CD4-positive, alpha-beta memory T cell (primary cell): ENCODE measurements at regions not wholly inside any gene's neighbourhood (a gene's known extent, or its start where the extent isn't known, plus 50 kb on each side); places are given as distances from the start of the nearest gene placed in this dataset.

Experiments
- CTCF ChIA-PET: fragments of 350-600 bp; sonication (Branson Sonifier 250); formaldehyde crosslinking; loops from one replicate; lab custom pipeline; 2021; ENCODE audit warnings: inconsistent platforms; ENCODE audit not compliant: partially characterized antibody; lab: Charles Lee
- POLR2A ChIA-PET: fragments of 350-600 bp; sonication (Branson Sonifier 250); formaldehyde crosslinking; loops from one replicate; lab custom pipeline; 2021; ENCODE audit not compliant: partially characterized antibody; lab: Charles Lee
- DNase-seq, 5 donors: peaks; one replicate each; pipeline versions ENCODE4 v3.0.0 to v3.0.0-alpha.2; 2020 to 2022; ENCODE audit warnings: mixed read lengths in 1 of 5
- H3K27ac ChIP-seq: one replicate; pipeline ENCODE4 v1.7.0; 2013; ENCODE audit warnings: low read depth, low read length
- H3K27me3 ChIP-seq: 2 replicates; pipeline ENCODE4 v1.7.0; 2013; ENCODE audit warnings: mild to moderate bottlenecking, low read length, moderate library complexity; ENCODE audit not compliant: insufficient read depth
- H3K36me3 ChIP-seq: 2 replicates; pipeline ENCODE4 v1.7.0; 2013; ENCODE audit warnings: mild to moderate bottlenecking, low read length, moderate library complexity; ENCODE audit not compliant: insufficient read depth
- H3K4me1 ChIP-seq: 2 replicates; pipeline ENCODE4 v1.7.0; 2013; ENCODE audit warnings: mild to moderate bottlenecking, low read length, moderate library complexity; ENCODE audit not compliant: insufficient read depth
- H3K4me3 ChIP-seq, 2 donors: one replicate each; pipeline ENCODE4 v1.7.0; 2013; ENCODE audit warnings: low read length in 2 of 2, mild to moderate bottlenecking in 1 of 2
- H3K9me3 ChIP-seq, 2 donors: one replicate each; pipeline ENCODE4 v1.7.0; 2013; ENCODE audit warnings: low read length in 2 of 2, control low read depth in 1 of 2; ENCODE audit not compliant: control insufficient read depth in 1 of 2
- H3K27ac Mint-ChIP-seq, 7 donors: one replicate each; pipeline ENCODE4 v1.8.0; 2020 to 2021; ENCODE audit warnings: mixed read lengths in 7 of 7, mild to moderate bottlenecking in 6 of 7, inconsistent platforms in 3 of 7, moderate library complexity in 3 of 7
- H3K27me3 Mint-ChIP-seq, 2 donors: one replicate each; pipeline ENCODE4 v1.8.0; 2020 to 2021; ENCODE audit warnings: mixed read lengths in 2 of 2
- H3K36me3 Mint-ChIP-seq, 2 donors: one replicate each; pipeline ENCODE4 v1.8.0; 2020 to 2021; ENCODE audit warnings: mixed read lengths in 2 of 2, inconsistent platforms in 1 of 2, mild to moderate bottlenecking in 1 of 2
- H3K4me1 Mint-ChIP-seq, 4 donors: one replicate each; pipeline ENCODE4 v1.8.0; 2020 to 2021; ENCODE audit warnings: mixed read lengths in 4 of 4, mild to moderate bottlenecking in 1 of 4
- H3K4me3 Mint-ChIP-seq, 8 donors: one replicate each; pipeline ENCODE4 v1.8.0; 2020 to 2021; ENCODE audit warnings: mixed read lengths in 8 of 8, mild to moderate bottlenecking in 7 of 8, moderate library complexity in 6 of 8, inconsistent platforms in 3 of 8
- H3K9me3 Mint-ChIP-seq, 8 donors: one replicate each; pipeline ENCODE4 v1.8.0; 2020 to 2021; ENCODE audit warnings: mixed read lengths in 8 of 8, mild to moderate bottlenecking in 5 of 8, inconsistent platforms in 3 of 8, moderate library complexity in 1 of 8
- intact Hi-C: fragments of 100-400 bp; cut with micrococcal nuclease; formaldehyde crosslinking; loops from one replicate; pipeline ENCODE4 v1.15.1; 2023

GRCh38 chr5:159504106-159504856 is 174.0 kb upstream of the IL12B start:
- Histone ChIP-seq H3K27ac (no peak overlapping the region), H3K9me3 (no peaks in the 10 kb centered on the region), H3K4me1 (no peaks in the 10 kb centered on the region), H3K4me3 (no peak overlapping the region), H3K27me3 (no peaks in the 10 kb centered on the region), H3K36me3 (no peaks in the 10 kb centered on the region)
- Mint-ChIP-seq H3K4me1 (no peaks in the 10 kb centered on the region), H3K27ac (no peak overlapping the region), H3K36me3 (no peaks in the 10 kb centered on the region), H3K27me3 (no peaks in the 10 kb centered on the region), H3K9me3 (peaks cover 0 to 5% (median 0%) of the 10 kb centered on the region in 8 donors), H3K4me3 (no peak overlapping the region)
- intact Hi-C loops, result no loop called here
- DNase-seq, result no peak
- POLR2A ChIA-PET, result no interaction called here
- CTCF ChIA-PET, result interaction anchor here (0.9 to 1.8 kb wide), 5 partner anchors 9 to 808 kb away, joined by 3 to 9 read pairs (median 3); no protein-coding TSS in a partner anchor

- intact Hi-C loops, result no loop called here
- Histone ChIP-seq H3K36me3 (no peaks in the 10 kb centered on the region), H3K27me3 (no peaks in the 10 kb centered on the region), H3K27ac (no peak overlapping the region), H3K4me1 (no peaks in the 10 kb centered on the region), H3K4me3 (no peak overlapping the region), H3K9me3 (no peaks in the 10 kb centered on the region)
- no peak for DNase-seq
- H3K27ac Mint-ChIP-seq, result peak overlapping the region in 1 of 7 donors; percentile 61
- H3K4me3 Mint-ChIP-seq, result no peak overlapping the region
- H3K27me3 Mint-ChIP-seq, result no peaks in the 10 kb centered on the region
- ChIA-PET POLR2A (no interaction called here), CTCF (interaction anchor here (1.0 to 1.2 kb wide), 3 partner anchors 22 to 809 kb away, joined by 3 to 4 read pairs (median 3); no protein-coding TSS in a partner anchor)
- no peaks in the 10 kb centered on the region for H3K36me3 Mint-ChIP-seq
- no peaks in the 10 kb centered on the region for H3K4me1 Mint-ChIP-seq
- peaks cover 0 to 5% (median 0%) of the 10 kb centered on the region in 8 donors for H3K9me3 Mint-ChIP-seq
Measured at GRCh38 chr5:159504857-159505304, 174.6 kb upstream of the IL12B start.

- Mint-ChIP-seq H3K4me1 (no peaks in the 10 kb centered on the region), H3K36me3 (no peaks in the 10 kb centered on the region), H3K9me3 (peaks cover 0 to 2% (median 0%) of the 10 kb centered on the region in 8 donors), H3K4me3 (no peak overlapping the region), H3K27me3 (no peaks in the 10 kb centered on the region), H3K27ac (no peak overlapping the region)
- Histone ChIP-seq H3K36me3 (no peaks in the 10 kb centered on the region), H3K27ac (no peak overlapping the region), H3K4me3 (no peak overlapping the region), H3K27me3 (no peaks in the 10 kb centered on the region), H3K4me1 (no peaks in the 10 kb centered on the region), H3K9me3 (no peaks in the 10 kb centered on the region)
- DNase-seq, result no peak
- CTCF ChIA-PET, result interaction anchor here (1.2 to 1.6 kb wide), 2 partner anchors 8 to 11 kb away, joined by 4 read pairs; no protein-coding TSS in a partner anchor
- intact Hi-C loops, result no loop called here
- POLR2A ChIA-PET, result no interaction called here
Measured at GRCh38 chr5:159507055-159507454, 176.8 kb upstream of the IL12B start.

GRCh38 chr5:159507661-159508060 is 177.4 kb upstream of the IL12B start:
- H3K27ac Mint-ChIP-seq, result no peak overlapping the region
- DNase-seq, result no peak
- ChIA-PET POLR2A (no interaction called here), CTCF (no interaction called here)
- H3K9me3 ChIP-seq, result no peaks in the 10 kb centered on the region
- no peak overlapping the region for H3K4me3 Mint-ChIP-seq
- no peaks in the 10 kb centered on the region for H3K27me3 ChIP-seq
- intact Hi-C loops, result no loop called here
- H3K27ac ChIP-seq, result no peak overlapping the region
- no peaks in the 10 kb centered on the region for H3K4me1 Mint-ChIP-seq
- H3K27me3 Mint-ChIP-seq, result no peaks in the 10 kb centered on the region
- no peaks in the 10 kb centered on the region for H3K36me3 ChIP-seq
- no peaks in the 10 kb centered on the region for H3K36me3 Mint-ChIP-seq
- peaks cover 0 to 2% (median 0%) of the 10 kb centered on the region in 8 donors for H3K9me3 Mint-ChIP-seq
- no peaks in the 10 kb centered on the region for H3K4me1 ChIP-seq
- H3K4me3 ChIP-seq, result no peak overlapping the region

- Histone ChIP-seq H3K36me3 (no peaks in the 10 kb centered on the region), H3K4me3 (no peak overlapping the region), H3K27me3 (no peaks in the 10 kb centered on the region), H3K9me3 (no peaks in the 10 kb centered on the region), H3K4me1 (no peaks in the 10 kb centered on the region), H3K27ac (no peak overlapping the region)
- Mint-ChIP-seq H3K4me3 (no peak overlapping the region), H3K9me3 (peaks cover 0 to 2% (median 0%) of the 10 kb centered on the region in 8 donors), H3K27me3 (no peaks in the 10 kb centered on the region), H3K27ac (no peak overlapping the region), H3K36me3 (no peaks in the 10 kb centered on the region), H3K4me1 (no peaks in the 10 kb centered on the region)
- CTCF ChIA-PET, result no interaction called here
- DNase-seq, result no peak
- intact Hi-C loops, result no loop called here
- POLR2A ChIA-PET, result no interaction called here
Measured at GRCh38 chr5:159508344-159508743, 178.1 kb upstream of the IL12B start.

GRCh38 chr5:159509002-159509660 is 178.8 kb upstream of the IL12B start:
- Mint-ChIP-seq H3K27ac (no peak overlapping the region), H3K9me3 (no peaks in the 10 kb centered on the region), H3K36me3 (no peaks in the 10 kb centered on the region), H3K4me1 (no peaks in the 10 kb centered on the region), H3K4me3 (peak overlapping the region in 1 of 8 donors; percentile 3), H3K27me3 (no peaks in the 10 kb centered on the region)
- Histone ChIP-seq H3K9me3 (no peaks in the 10 kb centered on the region), H3K4me3 (no peak overlapping the region), H3K36me3 (no peaks in the 10 kb centered on the region), H3K27me3 (no peaks in the 10 kb centered on the region), H3K4me1 (no peaks in the 10 kb centered on the region), H3K27ac (no peak overlapping the region)
- DNase-seq, result no peak
- ChIA-PET CTCF (no interaction called here), POLR2A (no interaction called here)
- intact Hi-C loops, result no loop called here

GRCh38 chr5:159510282-159510681 is 180.0 kb upstream of the IL12B start:
- Mint-ChIP-seq H3K4me3 (no peak overlapping the region), H3K36me3 (no peaks in the 10 kb centered on the region), H3K9me3 (no peaks in the 10 kb centered on the region), H3K27ac (no peak overlapping the region), H3K4me1 (peaks cover under 1 to 2% (median 2%) of the 10 kb centered on the region in 4 donors), H3K27me3 (no peaks in the 10 kb centered on the region)
- H3K4me1 ChIP-seq, result no peaks in the 10 kb centered on the region
- no peaks in the 10 kb centered on the region for H3K27me3 ChIP-seq
- POLR2A ChIA-PET, result no interaction called here
- H3K36me3 ChIP-seq, result no peaks in the 10 kb centered on the region
- H3K27ac ChIP-seq, result no peak overlapping the region
- intact Hi-C loops, result no loop called here
- H3K4me3 ChIP-seq, result no peak overlapping the region
- CTCF ChIA-PET, result no interaction called here
- no peaks in the 10 kb centered on the region for H3K9me3 ChIP-seq
- no peak for DNase-seq
